Umbilical cord (tissue), 1 donor: ENCODE measurements at regions not wholly inside any gene's neighbourhood (a gene's known extent, or its start where the extent isn't known, plus 50 kb on each side); places are given as distances from the start of the nearest gene placed in this dataset.
A peak's percentile ranks its signal among the peaks of the same experiment; 100 is the strongest.
"Not testable (repeated sequence)": the region's sequence is repeated elsewhere in the genome, so short reads cannot be mapped to it uniquely, and the experiment has no call there.

Experiments
- DNase-seq: peaks from one replicate; pipeline ENCODE4 v3.0.0-alpha.2; 2015; ENCODE audit warnings: low spot score

DNA sequence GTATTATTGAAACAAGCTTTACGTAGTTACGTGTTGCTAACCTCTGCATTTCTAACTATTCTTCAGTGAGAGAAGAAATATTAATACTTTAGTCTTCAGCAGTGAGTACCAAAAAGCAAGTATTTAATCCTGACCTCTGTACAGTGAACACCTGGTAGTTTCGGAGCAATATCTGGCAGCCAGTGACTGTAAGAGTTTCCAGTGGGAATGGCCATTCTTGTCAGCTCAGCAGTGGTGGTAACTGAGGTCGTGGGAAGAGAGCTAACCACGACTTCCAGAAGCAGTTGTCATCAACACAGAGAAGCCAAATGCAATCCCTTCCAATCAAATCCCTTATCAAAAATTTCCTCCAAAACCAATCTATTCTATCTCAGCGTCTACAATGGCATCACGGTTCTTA, 1500.2 kb upstream of the FLRT2 start:
- DNase-seq, result no peak

DNA sequence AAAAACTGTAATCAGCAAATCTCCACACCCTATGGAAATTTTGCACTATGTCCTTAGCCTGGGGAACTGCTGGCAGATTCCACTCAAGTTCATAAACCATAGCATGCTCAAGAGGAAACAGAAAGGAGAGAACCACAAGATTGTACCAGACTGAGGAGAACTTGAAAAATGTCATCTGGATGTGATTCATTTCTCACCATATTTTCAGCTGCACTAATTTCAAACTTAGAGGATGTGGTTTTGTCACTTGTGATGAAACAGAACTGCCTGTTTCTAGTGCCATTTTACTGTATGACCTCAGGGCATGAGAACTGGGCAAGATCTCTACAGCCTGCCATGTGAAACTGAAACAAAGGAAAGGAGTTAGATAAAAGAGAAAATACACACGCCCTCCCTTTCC, 1493.1 kb upstream of the FLRT2 start:
- DNase-seq, result no peak

GRCh38 chr14:84037593-84037992, 1492.4 kb upstream of the FLRT2 start:
- DNase-seq, result peak; percentile 70

- peak; percentile 94 for DNase-seq
These were observed 1489.8 kb upstream of the FLRT2 start for GRCh38 chr14:84040101-84040500.

- DNase-seq, result no peak
These were observed 1488.5 kb upstream of the FLRT2 start for GRCh38 chr14:84041421-84041820.

GRCh38 chr14:84042992-84043391, 1487.0 kb upstream of the FLRT2 start:
- DNase-seq, result no peak

DNA sequence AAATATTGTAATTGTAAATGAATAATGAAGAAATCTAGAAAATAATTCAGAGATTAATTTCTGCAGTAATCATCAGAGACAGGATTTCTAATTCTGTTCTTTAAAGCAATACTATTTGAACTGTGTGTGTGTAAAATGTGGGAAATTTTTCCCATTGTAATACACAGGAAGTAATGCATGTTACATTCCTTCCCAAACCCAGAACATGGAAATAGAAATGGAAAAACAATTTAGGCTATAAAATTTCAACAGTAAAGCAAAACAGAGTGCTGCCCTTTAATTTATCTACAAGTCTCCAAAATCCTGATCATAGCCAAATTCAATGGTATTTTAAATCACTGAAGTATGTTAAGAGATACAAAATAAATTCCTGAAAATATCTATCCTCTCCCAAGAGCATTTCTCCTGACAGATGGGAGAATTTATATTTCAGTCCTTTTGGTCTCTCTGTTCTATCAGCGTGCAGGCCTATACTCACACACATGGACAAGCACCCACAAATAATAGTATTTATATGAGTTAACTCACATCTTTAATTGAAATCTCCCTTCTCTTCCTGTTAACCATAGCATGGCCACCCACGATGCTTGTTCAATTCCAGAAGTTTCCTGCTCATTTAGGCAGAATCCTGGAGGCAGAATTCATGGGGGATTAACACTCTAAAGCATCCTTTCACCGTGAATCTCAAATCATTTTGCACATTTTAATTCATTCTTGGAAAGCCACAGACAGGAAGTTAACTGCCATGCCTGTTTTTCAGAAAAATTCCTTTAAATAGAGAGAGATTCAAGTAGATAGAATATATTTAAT, 1465.4 kb upstream of the FLRT2 start:
- DNase-seq, result peak; percentile 39

DNA sequence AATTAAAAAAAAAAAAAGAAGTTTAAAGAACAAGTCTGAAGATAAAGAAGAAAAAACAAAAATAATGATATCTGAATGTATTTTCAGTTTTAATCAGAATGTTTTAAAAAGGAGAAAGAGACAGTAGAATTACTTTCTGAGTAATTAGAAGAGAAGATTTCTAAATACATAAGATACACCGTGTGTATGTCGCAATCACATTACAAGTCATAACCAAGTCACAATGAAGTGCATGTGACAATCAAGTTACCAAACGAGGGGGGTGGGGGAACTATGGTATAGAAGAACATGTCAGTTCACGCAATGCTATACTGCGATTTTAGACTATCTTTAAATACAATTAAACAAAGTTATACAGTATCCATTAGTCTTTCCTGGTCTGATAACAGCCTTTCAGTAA, 1464.1 kb upstream of the FLRT2 start:
- no peak for DNase-seq

DNA sequence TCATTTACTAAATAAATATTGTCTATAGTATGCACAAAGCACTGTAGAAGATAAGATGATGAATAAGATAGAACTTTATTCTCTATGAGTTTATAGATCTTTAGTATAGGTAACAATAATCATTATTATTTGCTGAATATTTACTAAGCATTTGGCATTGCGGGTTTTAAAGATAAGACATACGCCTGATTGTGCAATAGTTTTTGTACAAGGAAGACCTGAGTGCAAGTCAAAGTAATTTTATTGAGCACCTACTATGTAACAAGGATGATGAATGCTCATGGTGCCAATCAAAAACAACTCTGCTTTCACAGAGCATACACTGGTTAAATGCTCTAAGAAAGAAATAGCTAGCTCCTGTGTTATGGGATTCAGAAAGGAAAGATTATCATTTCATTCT, 1461.7 kb upstream of the FLRT2 start:
- no peak for DNase-seq

- no peak for DNase-seq
These were observed 1458.9 kb upstream of the FLRT2 start for GRCh38 chr14:84071061-84071460.

DNA sequence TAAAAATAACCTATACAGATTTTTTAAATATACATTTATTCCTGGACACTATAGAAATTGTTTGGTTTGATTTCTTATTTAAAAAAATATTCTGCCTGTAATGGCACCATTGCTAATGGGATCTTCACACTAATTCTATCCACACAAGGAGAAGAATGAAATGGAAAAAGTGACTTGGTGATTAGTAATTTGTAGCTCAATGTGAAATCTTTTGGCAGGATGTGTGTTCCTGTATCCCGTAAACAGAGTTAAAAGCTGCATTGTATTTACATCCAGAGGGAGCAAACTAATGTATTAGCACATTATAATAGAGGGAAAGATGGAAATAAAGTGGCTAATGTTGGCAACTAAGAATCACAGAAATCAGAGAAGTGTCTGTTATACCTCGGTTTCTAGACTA, 1455.3 kb upstream of the FLRT2 start:
- DNase-seq, result no peak

- no peak for DNase-seq
These were observed 1449.0 kb upstream of the FLRT2 start for GRCh38 chr14:84080944-84081343.

DNA sequence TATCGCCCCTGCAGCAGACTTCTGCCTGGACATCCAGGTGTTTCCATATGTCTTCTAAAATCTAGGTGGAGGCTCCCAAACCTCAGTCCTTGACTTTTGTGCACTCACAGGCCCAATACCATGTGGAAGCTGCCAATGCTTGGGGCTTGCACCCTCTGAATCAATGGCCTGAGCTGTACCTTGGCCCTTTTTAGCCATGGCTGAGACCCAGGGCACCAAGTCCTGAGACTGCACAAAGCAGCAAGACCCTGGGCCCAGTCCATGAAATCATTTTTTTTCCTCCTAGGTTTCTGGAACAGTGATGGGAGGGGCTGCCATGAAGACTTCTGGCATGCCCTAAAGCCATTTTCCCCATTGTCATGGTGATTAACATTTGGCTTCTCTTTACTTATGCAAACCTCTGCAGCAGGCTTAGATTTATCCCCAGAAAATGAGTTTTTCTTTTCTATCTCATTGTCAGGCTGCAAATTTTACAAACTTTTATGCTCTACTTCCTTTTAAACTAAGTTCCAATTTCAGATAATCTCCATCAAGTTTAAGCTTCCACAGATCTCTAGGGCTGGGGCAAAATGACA, 1445.8 kb upstream of the FLRT2 start:
- DNase-seq, result no peak

DNA sequence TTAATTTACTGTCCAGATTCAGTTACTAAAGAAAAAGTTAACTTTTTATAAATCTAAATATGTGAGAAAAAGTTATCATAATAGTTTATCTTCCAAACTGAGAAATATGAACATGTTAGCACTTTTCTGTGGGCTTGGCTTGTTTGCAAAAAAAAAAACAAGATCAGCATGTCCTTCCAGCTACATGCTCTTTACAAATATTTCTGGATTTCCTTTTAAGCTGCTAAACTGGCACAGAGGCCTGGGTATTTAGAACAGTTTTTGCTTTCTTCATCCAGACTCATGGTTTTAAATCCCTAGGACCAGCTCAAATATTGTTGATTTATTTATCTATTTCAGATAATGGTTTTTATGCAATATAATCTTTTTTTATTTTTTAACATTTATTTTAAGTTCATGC, 1444.5 kb upstream of the FLRT2 start:
- DNase-seq, result peak; percentile 94

DNA sequence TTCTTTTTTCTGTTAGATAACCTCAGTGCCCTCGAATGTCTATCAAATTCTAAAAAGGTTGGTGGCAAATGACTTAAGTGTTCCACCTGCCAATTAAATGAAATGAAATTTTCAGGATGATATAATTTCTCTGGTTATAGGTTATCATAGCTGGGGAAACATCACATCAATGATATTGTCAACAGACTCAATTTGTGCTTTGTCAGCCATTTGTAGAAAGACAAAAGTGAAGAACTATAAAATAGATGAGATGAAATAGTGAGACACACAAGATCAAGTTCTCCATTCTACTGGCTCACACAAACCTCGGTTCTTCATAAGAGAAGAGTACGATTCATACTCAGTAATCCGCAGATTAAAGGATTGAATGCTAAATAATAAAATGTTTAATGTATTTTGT, 1443.2 kb upstream of the FLRT2 start:
- no peak for DNase-seq

DNA sequence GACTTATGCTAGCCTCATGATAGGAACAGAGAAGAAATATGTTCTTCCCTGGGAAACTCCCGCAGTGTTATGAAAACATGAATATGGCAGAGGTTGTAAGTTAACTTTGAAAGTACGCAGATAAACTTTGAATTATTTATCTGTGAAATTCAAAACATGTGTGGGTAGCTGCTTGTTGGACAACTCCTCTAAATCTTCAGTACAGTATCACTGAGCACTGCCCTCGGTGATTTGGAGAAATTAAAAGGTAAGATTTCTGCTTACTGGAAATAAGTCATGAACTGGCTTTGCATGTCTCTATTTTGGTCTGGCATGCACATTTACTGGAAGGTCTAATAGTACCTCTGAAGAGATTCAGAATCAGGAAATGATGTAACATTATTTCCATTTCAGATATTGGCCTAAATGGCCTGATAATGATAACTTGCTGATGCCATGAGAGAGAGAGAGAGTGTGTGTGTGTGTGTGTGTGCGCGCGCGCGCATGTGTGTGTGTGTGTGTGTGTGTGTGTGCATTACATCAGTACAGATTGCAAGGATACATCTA, 1441.9 kb upstream of the FLRT2 start:
- peak; percentile 92 for DNase-seq

DNA sequence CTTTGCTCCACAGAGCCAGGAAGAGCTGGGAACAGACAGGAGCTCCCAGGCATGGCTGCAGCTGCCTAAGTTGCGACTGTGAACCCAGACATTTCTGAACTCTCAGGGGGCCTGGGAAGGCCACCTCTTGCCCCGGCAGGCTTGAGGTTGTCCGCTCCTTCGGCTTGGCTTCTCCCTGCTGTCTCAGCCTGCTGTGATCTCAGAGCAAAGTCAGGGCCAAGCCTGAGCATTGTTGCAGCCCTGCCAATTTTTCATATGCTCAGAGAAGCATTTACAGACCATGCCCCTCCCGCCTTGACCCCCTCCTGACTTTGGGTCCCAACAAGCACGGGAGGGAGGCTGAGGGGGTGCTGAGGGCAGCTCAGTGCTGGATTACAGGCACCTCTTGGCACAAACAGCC, 1439.1 kb upstream of the FLRT2 start:
- DNase-seq, result peak; percentile 58

DNA sequence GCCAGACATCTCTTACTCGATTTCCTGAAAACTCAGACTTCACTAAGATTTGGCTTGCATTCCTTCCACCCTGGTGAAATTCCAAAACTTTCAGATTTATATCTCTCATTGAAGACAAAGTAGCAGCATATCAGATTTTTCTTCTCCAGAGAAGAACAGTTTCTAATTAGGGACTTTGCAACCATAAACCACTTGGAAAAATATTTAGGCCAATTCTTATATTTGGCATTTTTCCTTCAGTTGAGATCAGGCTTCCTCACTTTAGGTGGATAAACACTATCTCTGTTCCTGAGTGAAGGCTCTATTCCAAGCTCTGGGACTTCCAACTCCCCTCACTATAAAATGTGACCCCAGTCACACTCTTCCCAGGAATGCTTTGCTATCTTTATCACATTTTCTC, 1434.3 kb upstream of the FLRT2 start:
- DNase-seq, result peak; percentile 83

- DNase-seq, result no peak
These were observed 1431.7 kb upstream of the FLRT2 start for GRCh38 chr14:84098261-84098660.

DNA sequence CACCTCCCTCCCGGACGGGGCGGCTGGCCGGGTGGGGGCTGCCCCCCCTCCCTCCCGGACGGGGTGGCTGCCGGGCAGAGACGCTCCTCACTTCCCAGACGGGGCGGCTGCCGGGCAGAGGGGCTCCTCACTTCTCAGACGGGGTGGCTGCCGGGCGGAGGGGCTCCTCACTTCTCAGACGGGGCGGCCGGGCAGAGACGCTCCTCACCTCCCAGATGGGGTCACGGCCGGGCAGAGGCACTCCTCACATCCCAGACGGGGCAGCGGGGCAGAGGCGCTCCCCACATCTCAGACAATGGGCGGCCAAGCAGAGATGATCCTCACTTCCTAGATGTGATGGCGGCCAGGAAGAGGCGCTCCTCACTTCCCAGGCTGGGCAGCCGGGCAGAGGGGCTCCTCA, 1430.4 kb upstream of the FLRT2 start:
- not testable (repeated sequence) for DNase-seq

DNA sequence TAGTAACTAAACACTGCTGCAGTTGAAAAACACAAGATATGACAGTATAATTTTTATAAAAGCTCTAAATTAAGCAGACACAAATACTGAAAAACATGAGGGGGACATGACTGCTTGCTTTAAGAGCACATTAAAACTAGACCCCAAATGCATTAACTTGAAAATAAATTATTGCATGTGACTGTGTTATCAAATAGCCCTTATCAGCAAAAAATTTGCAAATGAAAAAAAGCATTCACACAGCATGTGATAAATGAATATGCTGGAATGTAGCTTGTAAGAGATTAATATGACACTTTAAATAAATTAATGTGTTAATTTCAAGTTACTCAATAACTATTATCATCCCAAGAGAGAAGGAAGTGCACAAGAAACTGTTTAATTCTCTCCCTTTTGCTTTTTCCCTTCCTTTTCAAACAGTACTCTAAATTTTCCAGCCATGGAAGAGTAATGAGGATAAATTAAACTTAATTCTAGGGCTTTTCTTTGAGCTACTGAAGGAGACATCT, 1422.1 kb upstream of the FLRT2 start:
- DNase-seq, result no peak

DNA sequence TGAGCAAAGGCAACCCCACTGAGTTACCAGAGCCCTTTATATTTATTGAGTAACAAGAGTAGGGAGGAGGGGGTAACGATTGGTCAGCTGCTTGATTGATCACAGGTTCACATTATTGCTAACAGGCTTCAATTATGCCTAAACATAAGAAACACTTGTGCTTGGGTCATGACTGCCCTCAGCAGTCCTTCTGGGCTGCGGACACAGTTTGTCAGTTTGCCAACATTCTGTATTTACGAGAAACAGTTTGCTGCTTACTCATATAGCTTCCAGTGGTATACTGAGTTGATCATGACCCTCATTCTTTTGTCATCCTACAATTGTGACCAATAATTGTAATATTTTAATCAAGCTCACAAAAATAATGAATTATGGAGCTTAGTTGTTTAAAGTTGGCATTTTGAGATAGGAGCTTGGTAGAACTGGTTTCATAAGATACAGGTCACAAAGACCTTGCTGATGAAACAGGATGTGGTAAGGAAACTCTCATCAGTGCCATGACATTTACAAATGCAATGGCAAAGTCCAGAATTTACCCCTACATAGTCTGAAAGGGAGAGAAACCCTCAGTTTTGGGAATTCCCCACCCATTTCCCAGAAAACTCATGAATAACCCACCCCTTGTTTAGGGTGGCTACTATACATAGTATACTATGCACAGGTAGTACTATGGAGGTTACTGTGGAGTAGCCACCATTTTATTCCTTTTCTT, 1421.0 kb upstream of the FLRT2 start:
- DNase-seq, result no peak
